ENCODE measurements at regions not wholly inside any gene's neighbourhood (a gene's known extent, or its start where the extent isn't known, plus 50 kb on each side); places are given as distances from the start of the nearest gene placed in this dataset.

- no peak for TF ChIP-seq CTCF (IDR thresholded peaks at IDR 0.05)
Observed at GRCh38 chr3:6216135-6217026, 644.5 kb upstream of the GRM7 start.

- no peak for TF ChIP-seq CTCF (IDR thresholded peaks at IDR 0.05)
Observed at GRCh38 chr3:6220447-6220846, 640.5 kb upstream of the GRM7 start.

- no peak for TF ChIP-seq CTCF (IDR thresholded peaks at IDR 0.05)
Observed at GRCh38 chr3:6222069-6222468, 638.8 kb upstream of the GRM7 start.

DNA sequence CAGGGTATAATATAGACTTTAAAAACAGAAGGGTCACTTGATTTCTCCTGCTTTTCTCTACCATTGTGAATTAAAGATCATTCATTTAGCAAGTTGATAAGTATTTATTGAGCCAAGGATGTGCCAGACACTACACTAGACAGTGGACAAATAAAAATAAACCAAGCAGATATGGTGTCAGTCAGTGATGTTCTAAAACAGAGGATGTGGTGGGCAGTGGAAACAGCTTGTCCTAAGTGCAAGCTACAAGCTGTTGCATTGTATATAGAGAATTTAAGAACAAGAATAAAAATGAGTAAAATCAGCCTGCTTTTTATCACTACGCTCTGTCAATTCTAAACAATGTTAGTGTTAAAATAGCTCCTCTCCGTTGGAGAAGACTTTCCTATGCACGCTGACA, 637.3 kb upstream of the GRM7 start:
- no peak for TF ChIP-seq CTCF (IDR thresholded peaks at IDR 0.05)

GRCh38 chr3:6228958-6229683, 631.8 kb upstream of the GRM7 start:
- TF ChIP-seq CTCF (IDR thresholded peaks at IDR 0.05), result no peak

- no peak for TF ChIP-seq CTCF (IDR thresholded peaks at IDR 0.05)
Observed at GRCh38 chr3:6229778-6230410, 631.0 kb upstream of the GRM7 start.

- TF ChIP-seq CTCF (IDR thresholded peaks at IDR 0.05), result no peak
Observed at GRCh38 chr3:6242104-6242503, 618.8 kb upstream of the GRM7 start.
